NCI-H2227 treated with DMSO at 0.1 percent for 48 hours (cell line): ENCODE measurements at regions not wholly inside any gene's neighbourhood (a gene's known extent, or its start where the extent isn't known, plus 50 kb on each side); places are given as distances from the start of the nearest gene placed in this dataset.

Experiments used
- DNase-seq: peaks from one replicate; lab custom pipeline; 2025; lab: John Stamatoyannopoulos, UW

DNA sequence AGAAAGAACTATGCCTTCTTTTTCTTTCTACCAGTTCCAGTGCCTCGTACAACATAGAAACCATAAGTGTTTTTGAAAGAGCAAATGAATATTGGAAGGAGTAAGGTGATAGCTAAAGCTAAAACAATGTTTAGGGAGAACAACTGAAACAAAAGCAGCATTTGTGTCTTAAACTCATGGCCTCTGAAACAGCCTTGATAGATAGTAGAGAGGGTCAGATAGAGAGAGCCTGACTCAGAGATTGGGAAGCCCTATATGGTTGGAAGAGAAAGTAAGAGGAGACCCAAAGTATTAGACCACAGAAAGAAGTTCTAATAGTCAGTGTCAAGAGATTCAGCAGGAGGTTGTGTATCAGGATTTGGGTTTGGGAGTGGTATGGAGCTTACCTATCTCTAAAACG lies 79.6 kb upstream of the IFNG-AS1 start:
- no peak for DNase-seq

DNA sequence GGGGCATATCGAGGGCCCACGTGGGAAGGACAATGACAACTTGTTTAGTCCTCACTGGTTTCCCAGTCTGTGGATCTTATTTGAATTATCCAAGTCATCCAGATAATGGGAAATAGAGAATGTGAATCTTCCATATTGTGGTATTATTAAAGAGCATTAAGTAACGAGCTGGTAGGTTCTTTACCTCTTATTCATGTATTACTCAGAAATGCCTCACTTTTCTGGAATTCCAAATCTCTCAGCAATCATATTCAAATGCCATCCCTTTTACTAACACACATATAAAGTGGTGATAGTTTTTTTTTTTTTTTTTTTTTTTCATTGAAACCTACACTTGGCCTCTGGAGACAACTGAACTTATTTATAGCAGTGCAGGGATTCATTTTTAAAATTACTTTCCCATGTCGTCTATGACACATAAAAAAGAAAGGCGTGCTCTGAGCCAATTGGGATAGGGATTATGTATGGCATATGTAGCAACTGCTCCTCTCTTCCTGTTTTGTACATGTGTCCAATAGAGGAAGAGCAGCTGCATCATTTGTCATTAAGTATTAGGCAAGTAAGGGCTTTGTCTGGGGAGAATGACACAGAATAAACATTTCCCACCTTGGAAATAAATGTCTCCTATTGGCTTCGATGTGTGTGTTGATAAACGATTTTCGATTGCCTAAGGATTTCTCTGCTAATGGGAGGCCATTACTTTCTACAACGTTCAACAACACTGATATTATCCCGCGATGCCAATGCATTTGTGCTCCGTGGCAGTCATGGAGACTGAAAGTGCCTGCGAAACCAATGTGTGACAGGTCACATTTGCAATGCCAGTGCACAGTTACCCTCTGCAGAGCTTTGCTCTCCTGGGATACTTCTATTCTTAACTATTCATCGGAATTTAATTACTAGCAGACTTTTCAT lies 78.6 kb upstream of the IFNG-AS1 start:
- DNase-seq, result no peak

DNA sequence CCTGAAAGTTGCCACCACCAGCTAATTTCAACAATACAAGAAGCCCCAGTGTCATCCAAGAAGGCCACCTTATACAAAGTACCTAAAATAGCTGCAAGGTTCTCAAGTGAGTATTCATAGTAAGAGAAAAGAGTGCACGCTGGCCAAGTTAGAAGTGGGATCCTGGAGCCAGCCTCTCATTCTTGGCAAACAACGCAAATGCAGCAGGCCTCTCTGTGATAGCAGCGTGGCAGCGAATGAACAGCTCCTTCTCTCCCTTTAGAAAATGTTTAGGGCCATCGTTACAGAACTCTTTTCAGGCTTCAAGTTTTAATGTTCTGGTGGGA lies 78.0 kb upstream of the IFNG-AS1 start:
- DNase-seq, result no peak

DNA sequence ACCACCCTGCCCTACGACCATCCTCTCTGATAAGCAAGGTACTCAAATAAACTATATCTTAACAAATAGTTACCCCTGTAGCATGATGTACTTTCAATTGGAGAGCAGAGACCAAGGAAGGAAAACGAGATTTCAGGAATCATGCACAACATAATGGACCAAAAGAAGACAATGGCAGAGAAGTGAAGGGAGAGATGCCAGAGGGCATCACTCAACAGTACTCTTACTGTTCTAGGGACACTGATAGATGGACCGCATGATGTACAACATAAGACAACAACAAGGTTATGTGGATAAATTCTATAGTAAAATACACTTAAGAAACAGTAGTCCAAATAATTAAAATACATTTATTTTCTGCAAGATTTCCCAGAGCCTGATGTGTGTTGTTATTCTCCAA lies 77.5 kb upstream of the IFNG-AS1 start:
- no peak for DNase-seq

DNA sequence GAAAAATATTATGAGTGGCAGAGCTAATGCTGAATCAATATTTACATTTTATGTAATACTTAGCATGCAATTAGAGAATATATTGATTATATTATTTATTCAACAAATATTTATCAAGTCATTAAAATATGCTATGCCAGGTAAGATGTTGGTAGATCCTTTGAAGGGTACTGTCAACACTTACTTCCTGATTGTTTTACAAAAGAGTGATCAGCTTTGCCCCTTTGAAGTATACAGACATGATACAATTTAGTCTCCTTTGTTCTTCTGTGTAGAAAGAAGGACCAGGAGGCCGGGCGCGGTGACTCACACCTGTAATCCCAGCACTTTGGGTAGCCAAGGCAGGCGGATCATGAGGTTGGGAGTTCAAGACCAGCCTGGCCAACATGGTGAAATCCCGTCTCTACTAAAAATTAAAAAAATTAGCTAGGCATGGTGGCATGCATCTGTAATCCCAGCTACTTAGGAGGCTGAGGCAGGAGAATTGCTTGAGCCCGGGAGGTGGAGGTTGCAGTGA lies 73.9 kb upstream of the IFNG-AS1 start:
- no peak for DNase-seq

DNA sequence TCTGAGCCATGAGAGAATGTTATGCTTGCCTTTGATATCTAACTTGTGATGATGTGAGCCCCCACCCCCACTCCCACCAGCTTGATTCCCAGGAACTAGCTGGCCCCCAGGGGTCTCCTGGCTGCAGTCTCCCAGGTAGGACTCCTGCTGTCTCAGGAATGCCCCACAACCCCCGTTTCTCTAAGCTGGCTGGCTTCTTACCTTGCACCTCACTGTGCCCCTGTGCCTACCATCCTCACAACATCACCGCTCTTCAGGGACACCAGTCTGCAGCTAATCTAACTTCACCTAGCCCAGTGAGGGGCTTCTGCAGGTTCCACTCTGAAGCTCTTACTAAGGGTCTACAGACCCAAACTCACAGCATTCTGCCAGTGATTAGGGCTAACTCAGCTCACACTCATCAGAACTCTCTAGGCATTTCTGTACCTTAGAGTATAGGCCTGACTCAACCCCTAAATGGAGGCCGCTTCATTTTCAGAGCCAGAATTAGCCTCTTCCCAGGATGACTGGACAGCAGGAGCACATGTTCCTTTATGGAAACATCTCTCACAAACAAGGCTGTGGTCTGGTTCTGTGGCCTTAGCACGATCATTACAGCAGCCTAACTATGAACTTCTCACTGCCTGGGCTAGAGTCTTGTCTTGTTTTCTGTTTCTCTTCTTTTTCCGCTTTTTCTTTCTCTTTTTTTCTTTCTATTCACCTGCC lies 72.8 kb upstream of the IFNG-AS1 start:
- no peak for DNase-seq

DNA sequence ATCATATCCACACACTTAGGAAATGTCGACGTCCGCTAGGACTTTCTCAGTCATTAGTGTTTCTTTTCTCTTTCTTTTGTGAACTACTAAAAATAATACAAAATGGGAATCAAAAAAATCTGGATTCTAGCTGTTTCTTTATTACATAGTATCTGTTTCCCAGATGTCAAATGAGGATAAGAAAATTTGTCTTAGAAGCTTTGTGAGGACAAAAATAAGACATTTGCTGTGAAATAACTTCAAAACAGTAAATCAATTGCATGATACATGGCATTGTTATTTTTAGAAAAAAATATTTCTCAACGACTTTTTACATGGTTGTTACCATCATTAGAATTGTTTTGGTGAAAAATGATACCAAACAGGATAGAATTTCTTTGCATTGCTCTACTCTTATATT lies 71.4 kb upstream of the IFNG-AS1 start:
- no peak for DNase-seq

DNA sequence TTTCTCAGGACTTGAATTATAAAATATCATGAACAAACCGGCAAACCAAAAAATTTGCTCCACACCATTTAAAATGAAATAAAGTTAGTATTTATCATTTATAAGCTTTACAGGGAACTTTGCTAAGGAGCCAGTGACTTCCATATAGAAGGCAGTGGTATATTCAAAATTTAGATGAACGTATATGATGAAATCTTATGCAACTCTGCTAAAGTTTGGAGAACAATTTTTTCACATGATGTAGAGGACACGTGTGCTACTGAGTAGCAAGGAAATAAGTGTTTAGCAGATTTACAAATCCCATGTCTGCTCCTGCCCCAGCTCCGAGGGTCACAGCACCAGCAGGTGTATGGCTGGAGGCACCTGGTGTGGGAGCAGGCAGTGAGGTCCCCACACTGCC lies 70.8 kb upstream of the IFNG-AS1 start:
- no peak for DNase-seq

DNA sequence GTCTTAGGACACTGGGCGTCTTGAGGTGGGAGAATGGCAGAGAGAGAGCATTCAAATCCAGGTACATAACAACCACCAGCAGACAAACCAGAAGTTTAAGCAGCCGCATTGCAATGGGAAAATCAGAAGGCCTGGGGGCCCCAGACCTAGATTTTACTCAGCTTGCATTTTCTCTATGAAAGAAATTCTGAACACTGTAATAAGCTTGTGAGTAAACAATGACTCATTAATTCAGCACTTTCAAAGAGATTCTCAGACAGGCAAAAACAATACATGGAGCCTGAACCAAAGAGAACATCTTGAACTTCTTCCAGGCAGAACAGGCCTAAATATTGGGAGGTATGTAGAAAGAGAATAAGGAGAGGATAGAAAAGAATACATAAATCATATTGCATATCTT lies 69.8 kb upstream of the IFNG-AS1 start:
- no peak for DNase-seq

DNA sequence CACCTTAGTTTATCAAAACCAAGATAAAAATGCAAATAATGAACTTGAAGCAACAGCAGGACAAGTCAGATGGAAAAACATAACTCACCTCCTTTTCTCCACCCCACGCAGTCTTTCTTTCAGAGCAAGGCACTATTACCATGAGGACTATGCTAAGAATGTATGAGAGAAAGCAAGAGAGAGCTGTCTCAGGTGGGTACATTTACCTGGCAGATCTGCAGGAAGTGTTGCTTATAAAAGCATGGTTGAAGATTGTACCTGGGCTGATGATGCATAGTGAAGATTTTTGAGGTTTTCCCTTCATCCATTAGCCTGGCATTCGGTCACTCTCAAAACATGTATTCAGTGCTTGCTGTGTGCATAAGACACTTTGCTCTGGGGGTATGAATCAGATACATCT lies 68.8 kb upstream of the IFNG-AS1 start:
- DNase-seq, result no peak

DNA sequence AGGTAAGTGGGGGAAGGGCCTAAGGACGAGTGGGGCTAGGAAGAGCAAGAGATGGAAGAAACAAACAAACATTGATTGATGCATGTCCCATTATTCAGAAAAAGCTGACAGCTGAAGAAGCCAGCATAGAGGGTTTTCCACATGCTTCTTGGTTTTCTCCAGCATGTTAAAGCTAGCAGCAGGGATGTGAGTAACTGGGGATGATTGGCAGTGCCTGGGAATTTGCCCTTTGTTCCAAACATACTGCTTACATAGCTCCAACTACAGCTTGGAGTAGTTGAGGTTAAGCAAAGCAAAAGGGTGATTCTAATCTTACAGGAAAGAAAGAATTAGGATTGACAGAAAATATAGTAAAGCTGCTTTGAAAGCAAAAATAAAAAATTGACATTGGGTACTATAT lies 68.0 kb upstream of the IFNG-AS1 start:
- DNase-seq, result no peak

DNA sequence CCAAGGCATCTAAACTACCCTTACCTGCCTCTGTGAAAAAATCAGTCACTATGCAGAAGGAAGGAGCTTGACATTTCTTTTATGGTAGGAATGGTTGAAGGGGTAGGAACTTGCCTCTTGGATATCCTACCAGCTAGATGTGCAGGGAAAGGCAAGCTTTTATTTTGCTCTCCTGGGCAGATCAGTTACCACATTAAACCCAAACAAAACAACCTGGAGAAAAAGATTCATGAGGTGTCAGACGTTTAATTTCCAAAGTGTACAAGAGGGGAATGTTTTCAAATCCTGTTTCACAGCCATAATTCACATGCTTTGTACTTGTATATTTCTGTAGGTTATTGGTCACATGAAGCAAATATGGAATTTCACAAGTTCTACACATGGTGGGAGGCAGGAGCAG lies 67.0 kb upstream of the IFNG-AS1 start:
- no peak for DNase-seq

DNA sequence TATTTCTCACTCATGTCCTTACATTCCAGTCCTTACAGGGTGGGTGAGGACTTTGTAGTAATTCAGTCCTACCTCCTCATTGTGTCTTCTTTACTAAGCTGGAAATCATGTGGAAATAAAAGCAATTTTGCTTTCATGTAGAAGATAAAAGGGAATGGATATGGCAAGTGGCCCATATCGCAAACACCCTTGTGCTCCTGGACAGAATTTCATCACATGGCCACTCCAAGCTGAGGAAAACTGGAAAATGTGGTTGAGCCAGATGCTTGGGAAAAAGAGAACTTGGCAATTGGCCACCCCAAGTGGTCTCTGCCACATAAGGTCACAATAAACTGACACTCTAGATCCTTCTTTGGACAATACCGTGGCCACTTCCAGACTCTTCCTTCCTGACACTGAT lies 64.2 kb upstream of the IFNG-AS1 start:
- no peak for DNase-seq

DNA sequence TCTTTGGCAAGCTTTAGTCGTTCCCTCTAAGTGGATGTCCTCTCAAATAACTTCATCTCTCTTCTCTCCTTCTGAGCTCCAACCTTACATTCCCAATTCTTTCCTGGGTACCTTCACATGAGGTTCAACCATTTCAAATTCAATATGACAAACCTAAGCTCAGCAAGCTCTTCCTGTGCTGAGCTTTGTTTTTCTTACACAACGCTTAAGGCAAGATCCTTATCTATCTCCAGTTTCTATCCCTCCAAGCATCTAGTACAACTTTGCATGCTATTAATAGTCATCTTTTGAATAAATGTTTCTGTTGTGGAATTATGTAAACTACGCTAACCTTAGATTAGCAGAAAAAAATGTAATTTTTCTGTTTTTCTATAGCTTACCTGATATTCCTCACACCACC lies 63.7 kb upstream of the IFNG-AS1 start:
- no peak for DNase-seq

DNA sequence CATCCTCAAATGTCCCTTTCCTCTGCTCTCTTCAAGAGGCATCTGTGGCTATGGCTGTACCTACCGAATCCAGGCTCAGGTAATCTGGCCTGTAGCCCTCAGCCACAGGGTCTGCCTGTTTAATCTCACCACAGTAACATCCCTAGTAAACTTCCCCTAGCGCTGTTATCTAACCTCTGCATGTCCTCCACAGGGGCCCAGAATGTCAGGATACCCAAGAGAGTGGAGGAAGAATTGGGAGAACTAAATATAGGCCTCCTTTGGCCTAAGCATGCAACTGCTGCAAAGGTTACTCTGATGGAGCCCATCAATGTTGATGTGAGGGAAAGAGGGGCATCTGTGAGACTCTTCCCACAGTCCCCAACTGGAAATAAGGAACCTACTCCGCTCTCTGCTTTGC lies 63.2 kb upstream of the IFNG-AS1 start:
- DNase-seq, result no peak

DNA sequence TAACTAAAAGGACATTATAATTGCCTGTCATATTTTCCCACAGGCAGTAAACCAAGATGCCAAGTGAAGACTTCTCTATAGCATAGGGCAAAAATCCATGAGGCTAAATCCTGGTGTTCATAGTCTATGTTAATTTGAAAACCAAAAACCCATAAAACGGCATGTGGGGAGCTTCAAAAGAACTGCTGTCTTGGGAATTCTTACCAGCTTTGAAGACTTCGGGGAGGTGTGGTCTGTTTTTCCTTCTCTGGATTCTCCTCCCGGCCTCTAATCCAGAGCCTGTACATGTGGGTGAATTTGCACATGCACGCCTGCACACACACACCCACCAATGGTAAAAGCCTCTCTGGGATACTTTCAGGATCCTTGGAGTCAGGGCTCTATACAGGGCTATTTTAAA lies 61.9 kb upstream of the IFNG-AS1 start:
- no peak for DNase-seq

DNA sequence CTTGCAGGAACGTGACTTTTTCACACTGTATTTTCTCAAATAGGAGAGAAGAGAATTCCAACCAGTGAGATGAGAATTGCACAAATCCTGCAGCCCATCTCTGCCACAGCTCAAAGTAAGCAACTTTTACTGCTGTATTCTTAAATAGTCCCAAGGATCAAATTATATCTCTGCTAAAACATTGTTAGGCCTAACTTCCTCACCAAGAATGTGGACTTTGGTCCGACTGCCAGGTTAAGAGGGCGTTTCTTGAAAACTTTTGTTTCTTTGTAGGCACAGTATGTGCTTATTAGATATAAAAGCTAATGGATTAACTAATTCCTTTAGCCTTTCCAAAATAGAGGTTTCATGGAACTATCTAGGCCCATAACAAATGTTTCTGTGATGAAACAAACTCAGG lies 61.4 kb upstream of the IFNG-AS1 start:
- no peak for DNase-seq

DNA sequence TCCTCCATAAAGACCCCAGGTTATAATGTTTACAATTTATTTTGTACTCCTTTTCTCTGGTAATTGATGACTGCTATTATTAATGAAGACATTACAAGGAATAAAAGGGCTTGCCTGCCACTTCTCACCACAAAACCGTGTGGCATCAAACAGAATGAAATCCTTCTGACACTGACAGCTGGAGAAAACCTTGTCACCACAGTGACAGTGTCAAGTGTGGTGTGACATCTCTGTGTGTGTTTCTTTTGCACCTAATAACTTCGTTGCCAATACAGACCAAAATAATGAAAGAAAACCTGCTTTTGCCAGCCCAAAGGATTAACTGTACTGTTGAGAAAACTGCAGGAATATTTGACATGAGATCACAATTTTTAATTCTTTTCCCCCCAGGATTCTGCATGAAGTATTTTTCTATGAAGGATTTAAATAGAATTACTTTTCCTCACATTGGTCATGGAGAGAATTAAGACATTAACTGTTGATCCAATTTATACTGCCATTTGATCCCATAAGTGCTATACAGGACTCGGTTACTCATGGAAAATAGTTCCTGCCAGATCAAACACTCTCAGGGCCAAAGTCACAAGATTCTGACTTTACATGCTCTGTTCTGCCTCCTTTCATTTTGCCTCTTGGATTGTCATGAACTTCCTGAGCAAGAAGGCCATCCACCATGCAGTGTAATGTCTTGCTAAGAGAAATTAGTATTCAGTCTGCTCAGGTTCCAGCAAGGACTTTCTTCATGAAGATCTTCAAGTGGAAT lies 60.4 kb upstream of the IFNG-AS1 start:
- no peak for DNase-seq

DNA sequence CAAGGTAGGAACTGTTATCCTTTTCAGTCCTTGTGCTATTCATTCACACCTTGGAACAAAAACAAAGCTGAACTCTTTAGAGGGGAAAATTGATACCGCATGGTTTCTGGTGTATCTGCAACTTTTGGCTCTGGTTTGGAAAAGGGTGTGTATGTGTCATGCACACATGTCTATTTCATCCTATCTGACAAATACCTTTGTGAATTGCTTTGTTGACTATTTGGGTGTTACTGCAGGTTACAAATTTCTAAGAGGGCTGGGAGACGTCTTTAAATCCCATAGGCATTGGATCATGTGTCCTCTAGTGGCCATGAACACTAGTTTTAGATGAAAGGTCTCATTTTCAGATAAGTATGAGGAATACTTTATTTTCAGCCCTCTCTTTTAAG lies 59.9 kb upstream of the IFNG-AS1 start:
- DNase-seq, result no peak

DNA sequence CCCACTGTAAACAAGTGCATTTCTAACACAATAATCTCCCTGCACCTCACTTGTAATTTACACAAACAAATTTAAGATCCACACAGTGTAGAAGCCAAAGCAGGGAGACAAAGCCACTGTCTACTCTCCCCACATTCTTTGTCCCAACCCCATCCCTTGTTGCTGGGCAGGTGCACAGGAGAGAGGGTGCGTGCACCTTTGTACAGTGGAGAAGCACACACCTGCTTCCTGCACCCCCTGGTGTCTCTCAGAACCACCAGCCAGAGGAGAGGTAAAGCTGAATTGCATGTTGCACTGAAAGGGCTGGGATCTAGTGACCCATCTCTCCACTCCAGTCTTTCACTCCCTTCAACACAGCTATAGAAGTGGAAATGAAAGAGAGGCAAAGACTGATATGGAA lies 51.4 kb upstream of the IFNG-AS1 start:
- no peak for DNase-seq
